ENCODE measurements at regions not wholly inside any gene's neighbourhood (a gene's known extent, or its start where the extent isn't known, plus 50 kb on each side); places are given as distances from the start of the nearest gene placed in this dataset.

DNA sequence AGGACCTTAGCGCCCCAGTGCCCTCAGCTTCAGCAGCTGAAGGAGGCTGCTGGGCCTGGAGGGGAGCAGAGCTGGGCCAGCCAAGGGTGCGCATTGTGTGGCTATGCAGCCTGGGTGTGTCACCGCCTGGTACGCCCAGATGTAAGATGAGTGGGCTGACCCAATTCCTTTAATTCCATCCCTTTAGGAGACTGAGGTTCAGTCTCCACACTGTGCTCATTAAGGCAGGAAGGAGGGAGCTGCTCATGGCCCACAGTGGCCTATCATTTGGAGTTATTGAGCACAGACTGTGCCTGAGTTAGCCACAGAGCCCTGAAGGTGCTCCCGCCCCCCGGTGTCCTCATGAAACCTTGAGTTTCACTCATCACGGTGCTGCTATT, 194.1 kb upstream of the GLI2 start:
- ATAC-seq, result no peak
- no peak overlapping the region for H2AFZ ChIP-seq

DNA sequence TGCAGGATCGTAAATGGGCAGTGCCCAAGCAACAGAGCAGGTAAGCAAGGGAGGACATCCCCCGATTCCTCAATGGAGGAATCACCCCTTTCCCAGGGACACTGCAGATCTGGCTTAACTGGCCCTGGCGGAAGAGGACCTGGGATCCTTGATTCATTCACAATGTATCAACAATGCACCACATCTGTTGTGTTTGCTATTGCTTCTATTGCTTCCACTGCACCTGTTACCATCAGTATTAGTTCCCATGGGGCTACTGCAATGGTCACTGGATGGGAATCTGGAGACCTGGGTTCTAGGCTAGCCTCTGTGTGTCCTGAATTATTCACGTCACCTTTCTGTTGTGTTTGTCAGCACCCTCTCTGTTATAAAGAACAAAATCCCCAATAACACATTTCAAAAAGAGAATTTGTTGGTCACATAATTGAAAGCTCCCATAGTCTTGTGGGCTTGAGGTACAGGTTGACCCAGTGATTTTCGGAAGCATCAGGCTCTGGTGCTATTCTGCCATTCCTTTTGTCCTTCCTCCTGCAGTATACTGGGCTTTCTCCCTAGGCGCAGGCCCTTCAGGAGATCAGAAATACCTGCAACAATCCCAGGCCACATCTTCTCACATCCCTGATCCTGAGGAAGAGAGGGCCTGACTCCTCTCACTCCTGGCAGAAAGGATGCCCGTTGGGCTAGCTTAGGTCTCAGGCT, 193.5 kb upstream of the GLI2 start:
- H3K36me3 Mint-ChIP-seq (ENCODE audit: low read depth), result no peaks in the 10 kb centered on the region
- no peak for DNase-seq (ENCODE audit: low spot score)
- no peaks in the 10 kb centered on the region for H3K27me3 ChIP-seq (ENCODE audit: insufficient read depth)
- no peaks in the 10 kb centered on the region for H3F3A ChIP-seq (replicated peaks; ENCODE audit: low read depth)
- peaks cover 21% of the 10 kb centered on the region for H3K4me1 Mint-ChIP-seq
- ATAC-seq, result no peak
- no peak overlapping the region for H3K4me2 ChIP-seq
- no peaks in the 10 kb centered on the region for H4K20me1 ChIP-seq (replicated peaks; ENCODE audit: insufficient read depth)
- H3K4me1 ChIP-seq (ENCODE audit: insufficient read depth), result no peaks in the 10 kb centered on the region
- H3K36me3 ChIP-seq (ENCODE audit: insufficient read depth), result no peaks in the 10 kb centered on the region
- H3K79me2 ChIP-seq (replicated peaks; ENCODE audit: insufficient read depth), result no peaks in the 10 kb centered on the region
- H3K9me2 ChIP-seq (ENCODE audit: insufficient read depth), result no peaks in the 10 kb centered on the region
- peaks cover 12% of the 10 kb centered on the region for H3K27me3 Mint-ChIP-seq (ENCODE audit: insufficient read depth, low read depth, poor library complexity)
- no peak overlapping the region for H2AFZ ChIP-seq
- no peaks in the 10 kb centered on the region; the same call in 2 of the 3 replicates for H3K9me3 Mint-ChIP-seq
- H3K4me3 ChIP-seq, result no peak overlapping the region
- H3K27ac ChIP-seq (ENCODE audit: low read depth), result no peak overlapping the region
- no peak overlapping the region for H3K27ac Mint-ChIP-seq
- H3K4me3 Mint-ChIP-seq, result no peak overlapping the region
- no peak for TF ChIP-seq CREB1 (CRISPR knock-in tag; IDR thresholded peaks at IDR 0.05; ENCODE audit: low read depth)
- TF ChIP-seq STAT1 (IDR thresholded peaks at IDR 0.05; ENCODE audit: unreplicated experiment), result no peak
- TF ChIP-seq, protein P1, sequence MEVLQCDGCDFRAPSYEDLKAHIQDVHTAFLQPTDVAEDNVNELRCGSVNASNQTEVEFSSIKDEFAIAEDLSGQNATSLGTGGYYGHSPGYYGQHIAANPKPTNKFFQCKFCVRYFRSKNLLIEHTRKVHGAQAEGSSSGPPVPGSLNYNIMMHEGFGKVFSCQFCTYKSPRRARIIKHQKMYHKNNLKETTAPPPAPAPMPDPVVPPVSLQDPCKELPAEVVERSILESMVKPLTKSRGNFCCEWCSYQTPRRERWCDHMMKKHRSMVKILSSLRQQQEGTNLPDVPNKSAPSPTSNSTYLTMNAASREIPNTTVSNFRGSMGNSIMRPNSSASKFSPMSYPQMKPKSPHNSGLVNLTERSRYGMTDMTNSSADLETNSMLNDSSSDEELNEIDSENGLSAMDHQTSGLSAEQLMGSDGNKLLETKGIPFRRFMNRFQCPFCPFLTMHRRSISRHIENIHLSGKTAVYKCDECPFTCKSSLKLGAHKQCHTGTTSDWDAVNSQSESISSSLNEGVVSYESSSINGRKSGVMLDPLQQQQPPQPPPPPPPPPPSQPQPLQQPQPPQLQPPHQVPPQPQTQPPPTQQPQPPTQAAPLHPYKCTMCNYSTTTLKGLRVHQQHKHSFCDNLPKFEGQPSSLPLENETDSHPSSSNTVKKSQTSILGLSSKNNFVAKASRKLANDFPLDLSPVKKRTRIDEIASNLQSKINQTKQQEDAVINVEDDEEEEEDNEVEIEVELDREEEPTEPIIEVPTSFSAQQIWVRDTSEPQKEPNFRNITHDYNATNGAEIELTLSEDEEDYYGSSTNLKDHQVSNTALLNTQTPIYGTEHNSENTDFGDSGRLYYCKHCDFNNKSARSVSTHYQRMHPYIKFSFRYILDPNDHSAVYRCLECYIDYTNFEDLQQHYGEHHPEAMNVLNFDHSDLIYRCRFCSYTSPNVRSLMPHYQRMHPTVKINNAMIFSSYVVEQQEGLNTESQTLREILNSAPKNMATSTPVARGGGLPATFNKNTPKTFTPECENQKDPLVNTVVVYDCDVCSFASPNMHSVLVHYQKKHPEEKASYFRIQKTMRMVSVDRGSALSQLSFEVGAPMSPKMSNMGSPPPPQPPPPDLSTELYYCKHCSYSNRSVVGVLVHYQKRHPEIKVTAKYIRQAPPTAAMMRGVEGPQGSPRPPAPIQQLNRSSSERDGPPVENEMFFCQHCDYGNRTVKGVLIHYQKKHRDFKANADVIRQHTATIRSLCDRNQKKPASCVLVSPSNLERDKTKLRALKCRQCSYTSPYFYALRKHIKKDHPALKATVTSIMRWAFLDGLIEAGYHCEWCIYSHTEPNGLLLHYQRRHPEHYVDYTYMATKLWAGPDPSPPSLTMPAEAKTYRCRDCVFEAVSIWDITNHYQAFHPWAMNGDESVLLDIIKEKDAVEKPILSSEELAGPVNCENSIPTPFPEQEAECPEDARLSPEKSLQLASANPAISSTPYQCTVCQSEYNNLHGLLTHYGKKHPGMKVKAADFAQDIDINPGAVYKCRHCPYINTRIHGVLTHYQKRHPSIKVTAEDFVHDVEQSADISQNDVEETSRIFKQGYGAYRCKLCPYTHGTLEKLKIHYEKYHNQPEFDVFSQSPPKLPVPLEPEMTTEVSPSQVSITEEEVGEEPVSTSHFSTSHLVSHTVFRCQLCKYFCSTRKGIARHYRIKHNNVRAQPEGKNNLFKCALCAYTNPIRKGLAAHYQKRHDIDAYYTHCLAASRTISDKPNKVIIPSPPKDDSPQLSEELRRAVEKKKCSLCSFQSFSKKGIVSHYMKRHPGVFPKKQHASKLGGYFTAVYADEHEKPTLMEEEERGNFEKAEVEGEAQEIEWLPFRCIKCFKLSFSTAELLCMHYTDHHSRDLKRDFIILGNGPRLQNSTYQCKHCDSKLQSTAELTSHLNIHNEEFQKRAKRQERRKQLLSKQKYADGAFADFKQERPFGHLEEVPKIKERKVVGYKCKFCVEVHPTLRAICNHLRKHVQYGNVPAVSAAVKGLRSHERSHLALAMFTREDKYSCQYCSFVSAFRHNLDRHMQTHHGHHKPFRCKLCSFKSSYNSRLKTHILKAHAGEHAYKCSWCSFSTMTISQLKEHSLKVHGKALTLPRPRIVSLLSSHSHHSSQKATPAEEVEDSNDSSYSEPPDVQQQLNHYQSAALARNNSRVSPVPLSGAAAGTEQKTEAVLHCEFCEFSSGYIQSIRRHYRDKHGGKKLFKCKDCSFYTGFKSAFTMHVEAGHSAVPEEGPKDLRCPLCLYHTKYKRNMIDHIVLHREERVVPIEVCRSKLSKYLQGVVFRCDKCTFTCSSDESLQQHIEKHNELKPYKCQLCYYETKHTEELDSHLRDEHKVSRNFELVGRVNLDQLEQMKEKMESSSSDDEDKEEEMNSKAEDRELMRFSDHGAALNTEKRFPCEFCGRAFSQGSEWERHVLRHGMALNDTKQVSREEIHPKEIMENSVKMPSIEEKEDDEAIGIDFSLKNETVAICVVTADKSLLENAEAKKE (CRISPR knock-in tag; IDR thresholded peaks at IDR 0.05), result no peak
- no peak for TF ChIP-seq ZNF114 (CRISPR knock-in tag; IDR thresholded peaks at IDR 0.05)
- TF ChIP-seq JUNB (IDR thresholded peaks at IDR 0.05; ENCODE audit: unreplicated experiment), result no peak
- TF ChIP-seq, protein P2, sequence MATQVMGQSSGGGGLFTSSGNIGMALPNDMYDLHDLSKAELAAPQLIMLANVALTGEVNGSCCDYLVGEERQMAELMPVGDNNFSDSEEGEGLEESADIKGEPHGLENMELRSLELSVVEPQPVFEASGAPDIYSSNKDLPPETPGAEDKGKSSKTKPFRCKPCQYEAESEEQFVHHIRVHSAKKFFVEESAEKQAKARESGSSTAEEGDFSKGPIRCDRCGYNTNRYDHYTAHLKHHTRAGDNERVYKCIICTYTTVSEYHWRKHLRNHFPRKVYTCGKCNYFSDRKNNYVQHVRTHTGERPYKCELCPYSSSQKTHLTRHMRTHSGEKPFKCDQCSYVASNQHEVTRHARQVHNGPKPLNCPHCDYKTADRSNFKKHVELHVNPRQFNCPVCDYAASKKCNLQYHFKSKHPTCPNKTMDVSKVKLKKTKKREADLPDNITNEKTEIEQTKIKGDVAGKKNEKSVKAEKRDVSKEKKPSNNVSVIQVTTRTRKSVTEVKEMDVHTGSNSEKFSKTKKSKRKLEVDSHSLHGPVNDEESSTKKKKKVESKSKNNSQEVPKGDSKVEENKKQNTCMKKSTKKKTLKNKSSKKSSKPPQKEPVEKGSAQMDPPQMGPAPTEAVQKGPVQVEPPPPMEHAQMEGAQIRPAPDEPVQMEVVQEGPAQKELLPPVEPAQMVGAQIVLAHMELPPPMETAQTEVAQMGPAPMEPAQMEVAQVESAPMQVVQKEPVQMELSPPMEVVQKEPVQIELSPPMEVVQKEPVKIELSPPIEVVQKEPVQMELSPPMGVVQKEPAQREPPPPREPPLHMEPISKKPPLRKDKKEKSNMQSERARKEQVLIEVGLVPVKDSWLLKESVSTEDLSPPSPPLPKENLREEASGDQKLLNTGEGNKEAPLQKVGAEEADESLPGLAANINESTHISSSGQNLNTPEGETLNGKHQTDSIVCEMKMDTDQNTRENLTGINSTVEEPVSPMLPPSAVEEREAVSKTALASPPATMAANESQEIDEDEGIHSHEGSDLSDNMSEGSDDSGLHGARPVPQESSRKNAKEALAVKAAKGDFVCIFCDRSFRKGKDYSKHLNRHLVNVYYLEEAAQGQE (IDR thresholded peaks at IDR 0.05; ENCODE audit: unreplicated experiment), result no peak
- TF ChIP-seq, protein P3, sequence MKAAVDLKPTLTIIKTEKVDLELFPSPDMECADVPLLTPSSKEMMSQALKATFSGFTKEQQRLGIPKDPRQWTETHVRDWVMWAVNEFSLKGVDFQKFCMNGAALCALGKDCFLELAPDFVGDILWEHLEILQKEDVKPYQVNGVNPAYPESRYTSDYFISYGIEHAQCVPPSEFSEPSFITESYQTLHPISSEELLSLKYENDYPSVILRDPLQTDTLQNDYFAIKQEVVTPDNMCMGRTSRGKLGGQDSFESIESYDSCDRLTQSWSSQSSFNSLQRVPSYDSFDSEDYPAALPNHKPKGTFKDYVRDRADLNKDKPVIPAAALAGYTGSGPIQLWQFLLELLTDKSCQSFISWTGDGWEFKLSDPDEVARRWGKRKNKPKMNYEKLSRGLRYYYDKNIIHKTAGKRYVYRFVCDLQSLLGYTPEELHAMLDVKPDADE (IDR thresholded peaks at IDR 0.05), result no peak
- no peak for TF ChIP-seq POLR2AphosphoS5 (IDR thresholded peaks at IDR 0.05; ENCODE audit: low read depth)
- no peak for TF ChIP-seq NANOG (IDR thresholded peaks at IDR 0.05; ENCODE audit: borderline replicate concordance)
- no peak for TF ChIP-seq EZH2phosphoT487 (IDR thresholded peaks at IDR 0.05; ENCODE audit: unreplicated experiment)
- TF ChIP-seq EZH2 (IDR thresholded peaks at IDR 0.05; ENCODE audit: low read depth, unreplicated experiment), result no peak

More for the DNA sequence above, 194.1 kb upstream of the GLI2 start:
- Histone ChIP-seq H3K9me2 (ENCODE audit: insufficient read depth) (no peaks in the 10 kb centered on the region), H3F3A (replicated peaks; ENCODE audit: low read depth) (no peaks in the 10 kb centered on the region), H4K20me1 (replicated peaks; ENCODE audit: insufficient read depth) (no peaks in the 10 kb centered on the region), H3K4me3 (no peak overlapping the region), H3K4me2 (no peak overlapping the region), H3K79me2 (replicated peaks; ENCODE audit: insufficient read depth) (no peaks in the 10 kb centered on the region), H3K27ac (ENCODE audit: low read depth) (no peak overlapping the region), H3K27me3 (ENCODE audit: insufficient read depth) (no peaks in the 10 kb centered on the region), H3K36me3 (ENCODE audit: insufficient read depth) (no peaks in the 10 kb centered on the region), H3K4me1 (ENCODE audit: insufficient read depth) (no peaks in the 10 kb centered on the region)
- peaks cover 12% of the 10 kb centered on the region for H3K27me3 Mint-ChIP-seq (ENCODE audit: insufficient read depth, low read depth, poor library complexity)
- no peaks in the 10 kb centered on the region; the same call in 2 of the 3 replicates for H3K9me3 Mint-ChIP-seq
- H3K4me3 Mint-ChIP-seq, result no peak overlapping the region
- no peak for DNase-seq (ENCODE audit: low spot score)
- H3K27ac Mint-ChIP-seq, result no peak overlapping the region
- H3K36me3 Mint-ChIP-seq (ENCODE audit: low read depth), result no peaks in the 10 kb centered on the region
- H3K4me1 Mint-ChIP-seq, result peaks cover 21% of the 10 kb centered on the region
- TF ChIP-seq JUNB (IDR thresholded peaks at IDR 0.05; ENCODE audit: unreplicated experiment), result no peak
- no peak for TF ChIP-seq NANOG (IDR thresholded peaks at IDR 0.05; ENCODE audit: borderline replicate concordance)
- no peak for TF ChIP-seq ZNF331 (CRISPR knock-in tag; IDR thresholded peaks at IDR 0.05; ENCODE audit: low read depth)
